Caco-2 (cell line): ENCODE measurements at regions not wholly inside any gene's neighbourhood (a gene's known extent, or its start where the extent isn't known, plus 50 kb on each side); places are given as distances from the start of the nearest gene placed in this dataset.
"Not testable (repeated sequence)": the region's sequence is repeated elsewhere in the genome, so short reads cannot be mapped to it uniquely, and the experiment has no call there.

Experiments
- BruUV-seq: library from RNA; stranded (reverse); fragments of 400-500 nt; replicated peaks from 2 replicates; lab custom pipeline; 2021; lab: Mats Ljungman, UMichigan
- CTCF ChIA-PET: fragments of 300-600 bp; sonication (Branson Sonifier 250); formaldehyde crosslinking; loops from one replicate; lab custom pipeline; 2022; ENCODE audit warnings: antibody characterized with exemption; lab: Charles Lee
- POLR2A ChIA-PET: fragments of 300-600 bp; sonication (Branson Sonifier 250); formaldehyde crosslinking; loops from one replicate; lab custom pipeline; 2022; ENCODE audit warnings: antibody characterized with exemption; lab: Charles Lee
- DNase-seq, 2 experiments: peaks; one replicate each; pipeline versions ENCODE4 v3.0.0 to v3.0.0-alpha.2; 2020 to 2022
- H3K27me3 ChIP-seq: replicated peaks from 2 replicates; pipeline ENCODE4 v1.6.0; 2011; ENCODE audit warnings: low read length; ENCODE audit not compliant: control insufficient read depth, insufficient read depth
- H3K36me3 ChIP-seq: 2 replicates; pipeline ENCODE4 v1.5.1; 2011; ENCODE audit warnings: low read length; ENCODE audit not compliant: control insufficient read depth, insufficient read depth
- H3K4me1 ChIP-seq: fragments of 250-450 bp; sonication (Bioruptor Pico); 2 replicates; pipeline ENCODE4 v1.5.1; 2020; ENCODE audit warnings: mild to moderate bottlenecking
- H3K4me3 ChIP-seq: 2 replicates; pipeline ENCODE4 v1.5.1; 2011; ENCODE audit warnings: low read depth, mild to moderate bottlenecking, control low read depth, low read length
- H3K9me3 ChIP-seq: fragments of 250-450 bp; sonication (Bioruptor Pico); 2 replicates; pipeline ENCODE4 v1.5.1; 2020; ENCODE audit warnings: mild to moderate bottlenecking, moderate library complexity
- H3K27ac Mint-ChIP-seq: one replicate; pipeline ENCODE4 v1.8.0; 2022; ENCODE audit warnings: mixed read lengths; ENCODE audit not compliant: unreplicated experiment
- H3K27me3 Mint-ChIP-seq: one replicate; pipeline ENCODE4 v1.8.0; 2022; ENCODE audit warnings: mixed read lengths; ENCODE audit not compliant: insufficient read depth, unreplicated experiment
- H3K36me3 Mint-ChIP-seq: one replicate; pipeline ENCODE4 v1.8.0; 2022; ENCODE audit warnings: mild to moderate bottlenecking, mixed read lengths; ENCODE audit not compliant: insufficient read depth, unreplicated experiment
- H3K4me1 Mint-ChIP-seq: one replicate; pipeline ENCODE4 v1.8.0; 2022; ENCODE audit warnings: low read depth, mixed read lengths; ENCODE audit not compliant: unreplicated experiment
- H3K4me3 Mint-ChIP-seq: one replicate; pipeline ENCODE4 v1.8.0; 2022; ENCODE audit warnings: mild to moderate bottlenecking, moderate library complexity, mixed read lengths; ENCODE audit not compliant: unreplicated experiment
- H3K9me3 Mint-ChIP-seq: one replicate; pipeline ENCODE4 v1.8.0; 2022; ENCODE audit warnings: mixed read lengths; ENCODE audit not compliant: unreplicated experiment
- CTCF ChIP-seq, 2 experiments: fragments of 200-600 bp in 1 of 2; IDR thresholded peaks; 1 replicate in 1 of 2; 2 replicates in 1 of 2; pipeline versions ENCODE4 v1.5.1 to v1.8.0; 2011 to 2022; ENCODE audit warnings: antibody characterized with exemption in 1 of 2, control low read depth in 1 of 2, inconsistent platforms in 1 of 2, low read depth in 1 of 2, low read length in 1 of 2, mild to moderate bottlenecking in 1 of 2, moderate library complexity in 1 of 2; ENCODE audit not compliant: insufficient read depth in 1 of 2, severe bottlenecking in 1 of 2, unreplicated experiment in 1 of 2
- intact Hi-C: fragments of 100-400 bp; cut with micrococcal nuclease; formaldehyde crosslinking; loops from one replicate; pipeline ENCODE4 v1.10.0; 2022; ENCODE audit not compliant: unreplicated experiment

DNA sequence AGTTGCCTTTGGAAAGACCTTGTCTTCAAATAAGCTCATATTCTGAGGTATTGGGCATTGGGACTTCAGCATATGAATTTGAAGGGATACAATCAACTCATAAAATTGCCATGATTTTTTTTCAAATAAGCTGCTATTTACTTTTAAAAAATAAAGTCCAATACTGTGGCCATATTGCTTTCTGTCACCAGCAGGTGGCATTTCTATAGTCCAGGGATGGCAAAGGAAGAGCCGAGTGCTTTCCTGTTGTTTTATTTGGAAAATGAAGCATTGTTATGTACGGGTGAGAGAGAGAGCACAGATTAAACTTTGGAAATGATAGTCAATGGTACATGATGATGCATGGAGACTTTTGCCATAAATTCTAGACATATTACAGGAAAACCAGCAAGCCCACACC, 104.1 kb upstream of the DPP6 start:
- CTCF ChIA-PET, result no interaction called here
- TF ChIP-seq CTCF (IDR thresholded peaks at IDR 0.05; ENCODE audit: insufficient read depth in 1 of 2, low read depth in 1 of 2, low read length in 1 of 2, severe bottlenecking in 1 of 2, unreplicated experiment in 1 of 2), result no peak
- POLR2A ChIA-PET, result no interaction called here
- DNase-seq, result no peak
- Histone ChIP-seq H3K36me3 (no peaks in the 10 kb centered on the region), H3K9me3 (no peaks in the 10 kb centered on the region), H3K4me3 (no peak overlapping the region), H3K4me1 (no peaks in the 10 kb centered on the region), H3K27me3 (no peaks in the 10 kb centered on the region)
- H3K27me3 Mint-ChIP-seq, result peaks cover 12% of the 10 kb centered on the region
- H3K36me3 Mint-ChIP-seq, result no peaks in the 10 kb centered on the region
- intact Hi-C loops, result no loop called here
- no peak overlapping the region for H3K4me3 Mint-ChIP-seq
- no peaks in the 10 kb centered on the region for H3K4me1 Mint-ChIP-seq
- BruUV-seq, result no TSS peak
- no peak overlapping the region for H3K27ac Mint-ChIP-seq
- H3K9me3 Mint-ChIP-seq, result no peaks in the 10 kb centered on the region

- intact Hi-C loops, result no loop called here
- POLR2A ChIA-PET, result no interaction called here
- H3K27me3 ChIP-seq, result no peaks in the 10 kb centered on the region
- CTCF ChIA-PET, result no interaction called here
- Mint-ChIP-seq H3K36me3 (no peaks in the 10 kb centered on the region), H3K27me3 (peaks cover 13% of the 10 kb centered on the region), H3K9me3 (no peaks in the 10 kb centered on the region), H3K4me1 (no peaks in the 10 kb centered on the region), H3K27ac (no peak overlapping the region), H3K4me3 (no peak overlapping the region)
- H3K4me1 ChIP-seq, result no peaks in the 10 kb centered on the region
- no peak for TF ChIP-seq CTCF (IDR thresholded peaks at IDR 0.05; ENCODE audit: insufficient read depth in 1 of 2, low read depth in 1 of 2, low read length in 1 of 2, severe bottlenecking in 1 of 2, unreplicated experiment in 1 of 2)
- H3K4me3 ChIP-seq, result no peak overlapping the region
- DNase-seq, result no peak
- no peaks in the 10 kb centered on the region for H3K36me3 ChIP-seq
- H3K9me3 ChIP-seq, result no peaks in the 10 kb centered on the region
- BruUV-seq, result no TSS peak
Observed at GRCh38 chr7:153951316-153951715, 100.9 kb upstream of the DPP6 start.

DNA sequence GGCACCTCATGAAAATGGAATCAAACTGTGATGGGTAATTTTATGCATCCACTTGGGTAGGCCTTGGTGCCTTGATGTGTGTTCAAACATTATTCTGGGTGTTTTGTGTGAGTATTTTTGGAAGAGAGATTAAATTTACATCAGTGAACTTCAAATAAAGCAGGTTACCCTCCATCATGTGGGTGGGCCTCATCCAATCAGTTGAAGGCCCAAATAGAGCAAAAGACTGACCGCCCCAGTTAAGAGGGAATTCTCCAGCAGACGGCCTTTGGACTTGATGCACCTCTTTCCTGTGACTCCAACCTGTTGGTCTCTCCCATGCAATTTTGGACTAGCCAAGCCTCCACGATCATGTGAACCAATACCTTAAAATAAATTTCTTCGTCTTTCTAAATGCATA, 97.7 kb upstream of the DPP6 start:
- H3K27ac Mint-ChIP-seq, result no peak overlapping the region
- Histone ChIP-seq H3K36me3 (no peaks in the 10 kb centered on the region), H3K27me3 (no peaks in the 10 kb centered on the region), H3K4me1 (no peaks in the 10 kb centered on the region), H3K4me3 (no peak overlapping the region), H3K9me3 (no peaks in the 10 kb centered on the region)
- ChIA-PET POLR2A (no interaction called here), CTCF (no interaction called here)
- peaks cover 15% of the 10 kb centered on the region for H3K27me3 Mint-ChIP-seq
- no peaks in the 10 kb centered on the region for H3K4me1 Mint-ChIP-seq
- intact Hi-C loops, result no loop called here
- H3K4me3 Mint-ChIP-seq, result no peak overlapping the region
- TF ChIP-seq CTCF (IDR thresholded peaks at IDR 0.05; ENCODE audit: insufficient read depth in 1 of 2, low read depth in 1 of 2, low read length in 1 of 2, severe bottlenecking in 1 of 2, unreplicated experiment in 1 of 2), result no peak
- no peaks in the 10 kb centered on the region for H3K9me3 Mint-ChIP-seq
- no peak for DNase-seq
- no peaks in the 10 kb centered on the region for H3K36me3 Mint-ChIP-seq
- no TSS peak for BruUV-seq

- H3K27me3 ChIP-seq, H3K36me3 ChIP-seq, H3K9me3 Mint-ChIP-seq, CTCF ChIA-PET, H3K4me1 ChIP-seq, DNase-seq, H3K36me3 Mint-ChIP-seq, H3K27ac Mint-ChIP-seq, H3K4me3 ChIP-seq, H3K4me1 Mint-ChIP-seq, H3K27me3 Mint-ChIP-seq, H3K9me3 ChIP-seq, intact Hi-C loops, BruUV-seq, POLR2A ChIA-PET, H3K4me3 Mint-ChIP-seq: not testable (repeated sequence)
Observed at GRCh38 chr7:153957677-153958076, 94.5 kb upstream of the DPP6 start.

GRCh38 chr7:153958381-153958780, 93.8 kb upstream of the DPP6 start:
- H3K4me1 Mint-ChIP-seq, intact Hi-C loops, DNase-seq, H3K36me3 ChIP-seq, H3K36me3 Mint-ChIP-seq, CTCF ChIA-PET, H3K4me1 ChIP-seq, H3K27me3 ChIP-seq, POLR2A ChIA-PET, BruUV-seq, H3K4me3 Mint-ChIP-seq, H3K9me3 Mint-ChIP-seq, H3K27ac Mint-ChIP-seq, H3K4me3 ChIP-seq, H3K9me3 ChIP-seq: not testable (repeated sequence)
- H3K27me3 Mint-ChIP-seq, result peaks cover 10% of the 10 kb centered on the region
